ENCODE measurements at regions not wholly inside any gene's neighbourhood (a gene's known extent, or its start where the extent isn't known, plus 50 kb on each side); places are given as distances from the start of the nearest gene placed in this dataset.

DNA sequence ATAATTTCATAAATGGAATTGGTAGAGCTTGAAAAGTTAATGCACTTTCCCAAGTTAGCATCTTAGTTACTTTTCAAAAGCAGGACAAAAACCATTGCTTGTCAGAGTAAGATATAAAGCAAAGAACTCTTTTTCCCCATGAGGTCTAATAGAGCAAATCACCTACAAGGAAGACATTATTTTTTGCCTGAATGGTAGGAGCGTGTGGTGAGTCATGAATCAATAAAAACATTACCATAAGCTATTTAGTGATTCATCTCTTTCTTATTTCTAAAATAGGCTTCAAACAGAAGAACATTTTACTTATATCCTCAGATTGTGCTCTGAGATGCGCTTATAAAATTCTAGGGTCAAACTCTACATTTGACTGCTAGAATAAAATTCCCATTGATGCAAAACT lies 109.4 kb upstream of the GPRIN3 start:
- no peak for DNase-seq

DNA sequence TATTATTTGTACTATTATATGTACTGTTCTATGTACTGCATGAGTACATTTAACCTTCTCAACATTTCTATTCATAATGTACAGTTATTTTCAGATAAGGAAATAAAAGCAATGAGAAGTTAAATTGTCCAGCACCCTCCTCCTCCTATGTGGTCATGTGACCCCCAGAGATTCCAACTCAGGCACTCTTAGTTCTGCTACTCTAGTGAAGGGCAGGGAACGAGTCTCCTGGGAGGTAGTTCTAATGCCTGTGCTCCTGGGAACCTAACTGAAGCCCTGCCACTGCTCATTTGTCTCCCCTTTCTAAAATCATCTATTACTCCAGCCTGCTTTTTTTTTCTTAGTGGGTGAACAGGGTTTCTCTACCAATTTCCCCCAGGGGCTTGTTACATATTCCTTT lies 105.9 kb upstream of the GPRIN3 start:
- no peak for DNase-seq

DNA sequence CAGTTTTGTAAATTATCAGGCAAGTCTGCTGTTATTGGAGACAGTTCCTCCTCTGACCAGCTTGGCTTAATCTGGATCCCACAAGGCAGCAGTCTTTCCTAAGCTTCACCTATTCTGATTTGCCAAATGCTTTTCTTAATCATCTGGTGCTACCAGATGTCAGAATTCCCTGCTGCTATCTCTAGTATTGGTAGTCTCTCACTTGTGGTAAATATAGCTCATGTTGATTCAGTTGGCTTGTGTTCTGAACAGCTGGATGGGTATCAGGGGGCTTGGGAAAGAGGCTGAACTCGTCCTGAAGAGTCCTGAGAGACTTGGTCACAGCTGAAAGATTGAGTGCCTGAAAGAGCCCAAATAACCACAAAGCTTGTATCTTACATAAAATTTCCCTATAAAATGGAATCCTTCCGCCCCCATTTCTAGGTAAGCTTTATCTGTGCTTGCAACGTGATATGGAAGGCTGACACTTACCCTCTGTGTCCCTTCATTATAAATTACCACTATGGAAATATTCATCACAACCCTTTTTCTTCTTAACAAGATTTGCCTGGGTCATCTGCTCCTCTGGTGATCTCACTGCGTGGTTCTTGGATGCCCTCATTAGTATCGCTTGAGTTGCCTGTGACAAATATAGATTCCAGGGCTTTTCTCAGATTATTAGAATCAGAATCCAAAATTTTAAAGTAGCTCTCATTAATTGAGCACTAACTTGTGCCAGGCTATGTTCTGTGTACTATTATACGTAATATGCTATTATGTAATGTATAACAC lies 104.1 kb upstream of the GPRIN3 start:
- no peak for DNase-seq

DNA sequence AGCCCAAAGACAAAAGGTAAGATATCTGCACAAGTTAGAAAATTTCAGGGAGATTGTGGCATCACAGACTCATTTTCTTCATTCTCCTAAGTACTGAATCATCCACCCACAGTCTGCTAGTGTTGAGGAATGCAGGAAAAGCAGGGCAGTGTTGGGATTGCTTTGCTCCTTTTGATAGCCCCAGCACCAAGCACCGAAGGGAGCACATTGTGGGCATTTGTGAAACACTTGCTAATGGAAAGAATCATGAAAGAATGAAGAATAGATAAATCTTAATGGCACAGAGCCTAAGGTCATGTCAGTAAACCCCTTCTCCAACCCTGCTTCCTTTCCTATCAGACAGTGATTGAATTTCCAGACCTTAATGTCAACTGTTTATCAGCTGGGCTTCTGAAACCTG lies 103.1 kb upstream of the GPRIN3 start:
- DNase-seq = no peak

DNA sequence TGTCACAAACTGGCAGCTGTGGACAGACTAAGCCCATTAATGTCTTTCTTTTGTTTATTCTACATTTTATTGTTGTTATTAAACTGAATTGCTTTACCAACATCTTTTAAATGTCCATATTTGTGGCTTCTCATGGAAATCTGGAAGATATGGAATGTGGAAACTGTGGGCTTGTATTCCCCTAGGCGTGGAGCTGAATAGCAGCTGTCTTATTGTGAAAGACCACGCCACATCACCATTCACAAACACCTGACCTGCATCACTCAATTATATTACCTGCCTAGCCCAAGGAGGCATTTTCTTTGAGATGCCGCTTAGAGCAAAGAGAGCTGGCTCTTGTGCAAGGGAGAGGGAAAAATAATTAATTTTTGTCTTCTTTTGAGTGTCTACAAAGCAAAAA lies 96.9 kb upstream of the GPRIN3 start:
- no peak for DNase-seq

DNA sequence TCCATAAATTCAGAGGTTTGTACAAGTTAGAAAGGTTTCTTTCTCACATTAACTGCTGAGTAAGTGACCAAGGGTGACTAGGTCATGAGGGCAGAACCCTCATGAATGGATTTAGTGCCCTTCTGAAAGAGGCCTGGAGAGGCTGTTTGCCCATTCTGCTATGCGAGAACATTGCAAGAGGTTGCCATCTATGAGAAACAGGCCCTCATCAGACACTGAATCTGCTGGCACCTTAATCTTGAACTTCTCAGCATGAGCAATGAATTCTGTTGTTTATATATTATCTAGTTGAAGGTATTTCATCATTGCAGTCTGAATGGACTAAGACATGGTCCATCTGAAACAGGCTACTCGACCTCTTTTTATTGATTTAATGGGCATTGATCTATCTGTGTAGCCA lies 96.2 kb upstream of the GPRIN3 start:
- no peak for DNase-seq

DNA sequence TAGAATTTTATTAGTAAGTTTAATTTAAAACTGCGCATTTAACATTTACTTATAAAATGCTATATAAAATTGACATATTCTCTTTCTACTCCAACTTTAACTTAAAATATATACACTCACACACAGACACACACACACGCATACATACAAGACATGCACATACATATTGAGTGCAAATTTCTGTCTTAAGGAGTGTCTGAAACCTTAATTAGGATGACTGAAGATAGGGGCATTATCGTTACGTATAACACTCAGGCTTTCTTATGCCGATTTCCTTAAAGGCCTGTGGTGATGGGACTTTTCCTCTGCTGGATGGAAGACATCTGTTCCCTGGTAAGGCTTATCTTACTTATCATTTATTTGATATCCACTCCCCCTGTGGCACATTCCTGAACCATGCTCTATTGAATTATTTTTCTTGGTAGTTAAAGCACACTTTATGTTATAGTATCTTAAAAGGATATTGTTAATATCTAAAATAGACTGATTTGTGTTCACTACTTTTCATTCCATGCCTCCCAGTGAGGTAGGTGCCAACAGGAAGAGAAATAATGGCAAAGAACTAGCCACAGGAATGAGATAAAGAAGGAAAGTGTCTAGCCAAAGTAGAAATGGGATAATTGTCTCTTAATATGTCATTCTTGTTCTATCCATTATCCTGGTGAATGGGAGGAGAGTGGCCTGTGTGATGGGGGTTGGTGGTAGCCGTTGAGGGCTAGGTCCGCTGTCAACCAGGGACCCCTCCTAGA lies 92.9 kb upstream of the GPRIN3 start:
- DNase-seq = no peak

DNA sequence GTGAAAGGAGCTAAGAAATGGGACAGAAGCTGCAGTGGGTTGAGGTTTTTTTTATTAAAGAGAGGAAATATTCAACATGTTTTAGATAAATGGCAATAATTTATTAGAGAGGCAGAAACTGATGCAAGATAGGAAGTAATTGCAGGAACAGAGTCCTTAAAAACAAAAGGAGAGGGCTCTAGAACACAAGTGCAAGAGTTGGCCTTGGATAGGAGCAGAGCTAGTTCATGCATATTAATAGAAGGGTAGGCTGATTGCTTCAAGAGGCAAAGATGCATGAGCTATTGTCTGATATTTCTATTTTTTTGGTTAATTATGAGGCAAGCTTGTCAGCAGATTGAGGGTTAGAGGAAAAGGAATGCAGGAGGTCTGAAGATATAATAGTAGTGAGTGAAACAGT lies 91.0 kb upstream of the GPRIN3 start:
- no peak for DNase-seq

DNA sequence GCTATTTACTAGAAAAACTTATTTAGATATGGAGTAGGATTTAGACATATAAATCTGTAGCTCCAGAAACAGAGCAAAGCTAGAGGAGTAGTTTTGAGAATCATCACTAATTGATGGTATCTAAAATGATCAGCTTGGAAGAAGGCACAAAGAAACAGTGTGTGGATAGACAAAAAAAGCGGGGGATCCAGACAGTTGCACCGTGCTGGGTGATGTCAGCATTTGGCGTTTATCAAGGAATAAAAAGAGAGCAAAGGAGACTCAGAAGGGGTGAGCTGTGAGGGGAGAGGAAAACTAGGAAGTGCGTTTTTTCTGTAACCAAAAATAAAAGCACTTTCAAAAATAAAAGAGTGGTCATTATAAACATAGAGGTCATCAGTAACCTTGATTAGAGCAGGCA lies 90.5 kb upstream of the GPRIN3 start:
- no peak for DNase-seq

DNA sequence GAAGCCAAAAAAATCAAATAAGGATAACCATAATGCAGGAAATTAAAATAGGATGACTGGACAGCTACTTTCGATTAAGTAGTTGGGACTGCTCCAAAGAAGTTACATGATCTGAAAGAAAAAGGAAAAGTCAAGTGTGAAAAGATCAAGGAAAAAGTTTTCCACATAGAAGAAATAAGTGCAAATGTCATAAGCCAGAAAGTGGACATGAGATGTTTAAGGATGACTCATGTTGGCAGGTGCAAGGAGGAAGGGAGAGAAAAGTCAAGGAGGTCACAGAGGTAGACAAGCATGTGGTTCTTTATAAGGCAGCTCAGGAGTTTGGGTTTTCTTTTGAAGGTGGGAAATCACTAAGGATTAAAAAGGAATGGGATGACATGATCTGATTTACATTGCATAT lies 89.8 kb upstream of the GPRIN3 start:
- DNase-seq = no peak

DNA sequence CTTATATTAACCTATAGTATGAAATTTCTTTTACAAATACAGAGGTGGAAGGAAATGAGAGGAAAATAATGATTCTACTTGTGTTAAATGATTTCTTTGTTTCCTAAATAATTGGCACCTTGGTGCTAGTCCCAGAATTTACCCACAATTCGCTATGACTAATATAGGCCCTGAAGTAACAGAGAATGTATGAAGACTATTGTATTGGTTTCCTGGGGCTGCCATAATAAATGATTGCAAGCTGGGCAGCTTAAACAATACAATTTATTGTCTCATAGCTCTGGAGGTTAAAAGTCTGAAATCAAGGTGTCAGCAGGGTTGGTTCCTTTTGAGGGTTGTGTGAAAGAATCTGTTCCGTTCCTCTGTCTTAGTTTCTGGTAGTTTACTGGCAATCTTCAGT lies 74.8 kb upstream of the GPRIN3 start:
- DNase-seq = no peak

DNA sequence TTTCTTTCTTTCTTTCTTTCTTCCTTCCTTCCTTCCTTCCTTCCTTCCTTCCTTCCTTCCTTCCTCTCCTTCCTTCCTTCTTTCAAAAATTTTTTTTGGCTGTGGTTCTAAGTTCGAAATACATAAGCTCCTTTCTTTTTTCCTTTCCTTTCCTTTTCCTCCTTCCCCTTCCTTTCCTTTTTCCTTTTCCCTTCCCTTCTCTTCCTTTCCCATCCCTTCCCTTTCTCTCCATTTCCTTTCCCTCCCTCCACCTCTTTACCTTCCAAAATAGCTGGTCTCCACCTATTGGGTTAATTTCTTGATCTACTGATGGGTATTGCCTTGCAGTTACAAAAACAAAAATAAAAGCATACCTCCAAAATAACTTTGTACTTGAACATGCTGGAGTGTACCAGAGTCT lies 73.4 kb upstream of the GPRIN3 start:
- no peak for DNase-seq

DNA sequence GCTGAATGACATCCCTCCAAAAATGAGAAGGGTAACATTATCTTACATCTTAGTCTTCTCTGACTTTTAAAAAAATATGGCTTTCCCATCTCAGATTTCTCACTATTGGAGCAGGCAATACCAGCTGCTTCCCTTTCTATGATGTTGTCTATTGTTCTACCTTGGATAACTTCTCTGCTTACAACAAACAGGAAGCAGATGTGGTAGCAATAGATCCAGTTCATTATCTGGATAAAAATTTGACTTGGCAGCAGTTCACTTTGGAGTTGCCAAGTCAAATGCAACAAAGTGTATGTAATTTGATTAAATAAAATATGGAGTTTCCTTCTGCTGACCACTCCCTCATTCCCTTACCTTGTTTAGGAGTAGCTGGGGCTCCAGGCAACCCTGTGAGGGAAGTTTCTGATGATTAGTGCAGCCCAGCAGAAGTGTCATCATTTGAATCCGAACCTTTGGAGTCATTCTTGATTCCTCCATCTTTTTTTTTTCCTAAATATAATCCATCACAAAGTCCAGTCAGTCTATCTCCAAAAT lies 72.0 kb upstream of the GPRIN3 start:
- no peak for DNase-seq

DNA sequence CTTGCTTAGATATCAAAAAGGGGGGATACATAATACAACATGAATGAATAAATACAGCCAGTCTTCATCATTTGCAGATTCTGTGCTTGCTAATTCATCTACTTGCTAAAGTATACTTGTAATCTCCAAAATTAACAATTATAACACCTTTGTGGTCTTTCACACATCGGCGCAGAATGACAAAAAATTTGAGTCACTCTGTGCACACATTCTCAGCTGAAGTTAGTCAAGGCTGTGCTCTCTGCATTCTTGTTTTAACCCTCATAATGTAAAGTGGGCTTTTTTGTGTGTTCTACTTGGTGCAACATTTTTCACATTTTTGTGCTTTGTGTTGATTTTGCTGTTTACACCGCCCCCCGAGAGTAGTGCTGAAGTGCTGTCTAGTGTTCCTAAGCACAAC lies 65.8 kb upstream of the GPRIN3 start:
- no peak for DNase-seq

DNA sequence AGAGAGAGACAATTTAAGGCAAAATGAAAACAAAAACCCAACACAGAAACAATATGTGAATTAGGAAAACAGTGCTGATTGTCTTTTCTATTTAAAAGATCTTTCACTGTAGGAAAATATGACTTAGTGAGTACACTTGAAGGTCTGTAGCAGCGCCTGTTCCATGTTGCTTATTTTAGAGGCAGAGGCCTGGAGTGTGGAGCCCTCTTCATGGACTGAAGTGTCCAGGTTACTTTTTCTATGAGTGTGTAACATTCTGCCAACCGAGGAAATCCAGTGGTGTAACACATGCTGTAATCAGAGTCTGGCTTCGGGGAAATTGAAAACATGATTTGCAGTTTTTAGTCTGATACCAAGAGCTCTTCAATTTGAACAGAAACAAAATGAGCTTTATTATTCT lies 64.0 kb upstream of the GPRIN3 start:
- no peak for DNase-seq

DNA sequence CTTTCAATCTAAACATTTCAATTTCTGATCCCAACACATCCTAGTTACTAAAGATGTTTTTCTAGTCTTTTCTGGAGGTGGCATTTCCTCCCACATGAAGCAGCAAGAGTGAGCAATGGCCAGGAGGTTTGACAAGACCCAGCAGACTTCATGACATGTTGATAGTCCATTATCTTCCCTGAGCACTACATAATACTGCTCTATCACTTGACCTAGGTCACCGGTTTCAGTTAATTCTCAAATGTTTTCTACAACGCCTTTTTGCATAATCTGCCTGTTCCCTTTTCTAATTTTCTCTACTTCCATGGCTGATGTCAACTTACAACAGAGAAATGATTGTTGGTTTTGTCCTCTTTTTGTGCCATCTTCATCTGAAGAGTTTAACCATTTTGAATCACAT lies 62.0 kb upstream of the GPRIN3 start:
- DNase-seq = no peak

DNA sequence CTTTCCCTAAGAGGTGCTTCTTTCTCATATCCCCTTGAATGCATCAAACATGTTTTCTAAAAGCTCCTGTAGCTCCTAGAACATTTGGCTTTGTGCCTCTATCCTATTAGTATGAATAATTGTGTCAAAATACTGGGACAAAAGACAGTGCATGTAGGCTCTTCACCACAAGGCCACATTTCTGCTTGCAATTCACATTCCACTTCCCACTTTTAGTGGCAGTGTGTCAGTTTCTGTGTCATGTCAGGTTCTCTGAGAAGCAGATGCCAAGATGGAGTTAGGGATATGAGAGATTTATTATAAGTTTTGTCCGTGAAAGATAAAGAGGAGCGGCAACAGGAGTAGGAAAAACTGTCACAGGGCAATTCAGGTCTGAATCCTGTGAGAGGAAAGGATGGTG lies 61.3 kb upstream of the GPRIN3 start:
- no peak for DNase-seq

DNA sequence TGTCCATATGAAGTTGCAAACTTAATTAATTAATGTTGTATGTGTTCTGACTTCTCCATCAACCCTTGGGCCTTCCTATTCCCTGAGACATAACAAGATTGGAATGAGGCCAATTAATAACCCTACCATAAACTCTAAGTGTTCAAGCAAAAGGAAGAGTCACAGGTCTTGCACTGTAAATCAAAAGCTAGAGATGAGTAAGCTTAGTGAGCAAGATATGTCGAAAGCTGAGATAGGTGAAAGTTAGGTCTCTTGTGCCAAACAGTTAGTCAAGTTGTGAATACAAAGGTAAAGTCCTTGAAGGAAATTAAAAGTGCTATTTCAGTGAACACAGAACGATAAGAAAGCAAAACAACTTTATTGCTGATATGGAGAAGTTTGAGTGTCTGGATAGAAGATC lies 58.2 kb upstream of the GPRIN3 start:
- DNase-seq = no peak

DNA sequence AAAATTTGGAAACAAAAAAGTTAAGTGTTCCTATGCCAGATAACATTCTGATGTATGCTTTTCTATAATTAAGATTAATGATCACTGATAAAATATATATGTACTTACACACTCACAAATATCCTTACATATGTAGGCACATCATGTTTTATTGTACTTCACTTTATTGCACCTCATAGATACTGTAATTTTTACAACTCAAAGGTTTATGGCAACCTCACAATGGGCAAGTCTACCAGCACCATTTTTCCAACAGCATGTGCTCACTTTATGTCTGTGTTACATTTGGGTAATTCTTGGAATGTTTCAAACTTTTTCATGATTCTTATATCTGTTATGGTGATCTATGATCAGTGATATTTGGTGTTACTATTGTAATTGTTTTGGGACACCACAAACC lies 57.8 kb upstream of the GPRIN3 start:
- DNase-seq = no peak

DNA sequence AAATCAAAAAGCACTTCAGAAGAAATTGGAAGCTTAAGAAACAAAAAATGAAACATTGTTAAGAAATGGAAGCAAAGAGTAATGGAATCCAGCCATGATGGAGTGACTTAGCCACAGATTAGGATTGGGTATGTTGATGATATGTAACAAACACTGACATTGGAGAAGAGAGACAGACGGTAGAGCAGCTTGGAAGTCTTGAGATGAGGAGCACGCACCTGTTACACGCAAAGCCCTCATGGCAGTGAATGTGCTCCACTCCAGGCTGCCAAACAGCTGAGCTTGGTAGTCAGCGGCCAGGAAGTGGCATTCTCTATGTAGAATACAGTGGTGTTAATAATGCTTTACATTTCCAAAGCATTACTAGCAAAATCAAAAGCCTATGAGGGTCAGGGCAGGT lies 56.9 kb upstream of the GPRIN3 start:
- no peak for DNase-seq

DNA sequence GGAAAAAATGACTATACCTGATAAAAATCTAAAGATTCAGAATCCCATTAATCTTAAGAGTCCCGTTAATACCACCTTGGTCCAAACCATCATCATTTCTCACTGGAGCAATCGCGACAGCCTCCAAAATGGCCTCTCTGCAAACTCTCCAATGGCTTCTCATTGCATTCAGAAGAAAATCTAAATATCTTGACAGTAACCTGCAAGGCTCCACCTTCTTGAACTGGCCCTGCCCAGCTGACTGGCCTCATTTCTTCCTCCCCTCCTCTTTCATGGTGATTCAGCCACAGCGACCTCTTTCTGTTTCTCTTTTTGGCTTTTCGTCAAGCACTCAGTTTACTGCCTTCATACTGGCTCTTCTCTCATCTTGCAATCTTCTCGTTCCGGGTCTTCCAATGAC lies 56.2 kb upstream of the GPRIN3 start:
- no peak for DNase-seq

DNA sequence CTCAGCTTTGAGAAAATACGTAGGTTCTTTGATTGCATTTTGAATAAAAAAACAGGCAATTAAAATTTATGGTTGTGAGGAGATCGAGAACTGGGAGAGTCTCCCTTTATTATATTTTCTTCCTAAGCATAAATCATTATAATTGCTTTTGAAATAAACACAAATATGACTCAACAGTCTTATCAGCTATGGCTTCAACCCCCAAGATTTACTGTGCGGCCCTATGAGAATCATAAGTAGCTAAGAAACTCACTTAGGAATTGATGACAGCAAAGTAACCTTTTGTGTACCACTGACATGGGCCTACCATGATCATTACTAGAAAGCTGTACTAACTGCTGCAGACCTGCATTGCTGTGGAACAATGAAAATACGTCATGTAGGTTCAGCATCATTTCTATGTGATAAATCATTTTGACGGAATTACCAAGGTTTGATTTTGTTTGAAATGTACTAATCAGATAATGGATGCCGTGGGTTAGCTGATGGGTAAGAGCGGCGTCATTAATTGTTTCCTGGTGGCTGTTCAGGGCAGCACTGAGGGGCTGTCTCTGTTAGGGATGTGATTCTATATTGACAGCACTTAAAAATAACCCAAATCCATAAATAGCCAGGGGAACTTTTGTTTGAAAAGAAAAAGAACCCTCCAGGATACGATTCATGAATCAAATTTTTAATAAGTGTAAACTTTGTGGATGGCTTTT lies 51.5 kb upstream of the GPRIN3 start:
- no peak for DNase-seq

DNA sequence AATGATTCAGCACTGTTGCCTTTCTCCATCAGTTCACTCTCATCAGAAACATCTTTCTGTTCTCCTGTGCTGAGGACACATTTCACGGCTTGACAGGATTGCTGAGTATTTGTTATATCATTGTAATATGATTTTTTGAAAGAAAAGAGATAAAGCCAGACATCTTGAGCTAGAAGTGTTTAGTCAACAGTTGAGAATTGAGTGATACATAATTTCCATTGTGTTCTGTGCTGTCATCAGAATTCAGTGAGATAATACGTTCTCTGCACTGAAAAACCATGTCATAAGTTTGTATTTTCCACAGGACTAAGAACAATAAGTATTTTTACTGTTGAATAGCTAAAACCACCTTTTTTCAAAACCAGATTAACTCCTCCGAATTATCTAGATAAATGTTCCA lies 50.2 kb upstream of the GPRIN3 start:
- DNase-seq = no peak

All from activated T-cell treated with anti-CD3 and anti-CD28 coated beads, Interleukin-2, amount 50 U/mL, for 48 hours (primary cell).